Dedifferentiated amniotic fluid mesenchymal stem cell (primary cell): ENCODE measurements at regions not wholly inside any gene's neighbourhood (a gene's known extent, or its start where the extent isn't known, plus 50 kb on each side); places are given as distances from the start of the nearest gene placed in this dataset.
A peak's percentile ranks its signal among the peaks of the same experiment; 100 is the strongest.

Experiments
- DNase-seq: peaks from one replicate; pipeline ENCODE4 v3.0.0-alpha.2; 2016; ENCODE audit errors: extremely low spot score

- peak; percentile 37 for DNase-seq
Observed at GRCh38 chr5:31137676-31138075, 55.8 kb upstream of the CDH6 start.

GRCh38 chr5:31135542-31135941, 57.9 kb upstream of the CDH6 start:
- DNase-seq, result no peak

- peak; percentile 65 for DNase-seq
Observed at GRCh38 chr5:31133488-31133887, 60.0 kb upstream of the CDH6 start.

- no peak for DNase-seq
Observed at GRCh38 chr5:31131381-31131891, 62.0 kb upstream of the CDH6 start.

- no peak for DNase-seq
Observed at GRCh38 chr5:31130676-31131075, 62.8 kb upstream of the CDH6 start.

DNA sequence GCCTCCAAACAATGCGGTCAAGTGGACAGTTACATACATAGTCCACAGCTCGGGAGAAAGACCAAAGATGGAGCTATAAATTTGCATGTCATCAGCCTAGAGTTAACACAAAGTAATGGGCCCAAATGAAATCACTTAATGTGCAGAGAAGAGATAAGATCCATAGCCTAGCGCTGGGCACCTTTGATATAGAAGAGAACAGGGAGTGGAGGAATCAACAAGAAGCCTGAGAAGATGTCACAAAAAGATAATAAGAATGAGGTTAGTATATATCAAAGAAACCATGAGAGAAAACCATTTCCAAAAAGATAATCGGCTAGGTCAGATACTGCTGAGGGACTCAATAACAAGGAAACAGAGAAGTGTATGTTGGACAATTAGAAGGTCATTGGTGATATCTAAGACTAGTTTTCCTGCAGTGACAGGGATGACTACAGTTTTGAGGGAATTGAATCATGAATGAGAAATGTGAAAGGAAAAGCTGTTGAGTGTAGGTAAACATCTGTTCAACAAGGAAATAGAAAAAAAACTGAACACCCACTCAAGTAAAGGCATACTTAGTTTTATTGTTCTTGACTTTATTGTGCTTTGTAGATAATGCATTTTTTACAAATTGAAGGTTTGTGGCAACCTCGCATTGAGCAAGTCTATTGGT, 68.7 kb upstream of the CDH6 start:
- DNase-seq, result no peak

DNA sequence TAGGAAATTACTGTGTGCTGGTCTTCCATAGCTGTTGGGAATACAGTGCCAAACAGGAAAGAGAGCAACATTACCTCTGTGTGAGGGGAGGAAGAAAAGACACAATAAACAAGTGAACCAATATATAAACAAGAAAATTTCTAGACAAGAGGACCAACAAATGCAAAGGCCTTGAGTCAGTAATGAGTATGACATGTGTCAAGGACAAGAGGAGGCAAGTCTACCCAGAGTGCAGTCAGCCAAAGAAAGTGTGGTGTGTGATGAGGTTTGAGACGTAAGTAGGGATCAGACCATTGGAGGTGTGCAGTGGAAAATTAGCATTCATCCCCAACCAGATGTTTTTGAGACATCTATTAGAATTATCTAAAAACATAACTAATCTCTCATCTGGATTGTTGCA, 69.5 kb upstream of the CDH6 start:
- no peak for DNase-seq

DNA sequence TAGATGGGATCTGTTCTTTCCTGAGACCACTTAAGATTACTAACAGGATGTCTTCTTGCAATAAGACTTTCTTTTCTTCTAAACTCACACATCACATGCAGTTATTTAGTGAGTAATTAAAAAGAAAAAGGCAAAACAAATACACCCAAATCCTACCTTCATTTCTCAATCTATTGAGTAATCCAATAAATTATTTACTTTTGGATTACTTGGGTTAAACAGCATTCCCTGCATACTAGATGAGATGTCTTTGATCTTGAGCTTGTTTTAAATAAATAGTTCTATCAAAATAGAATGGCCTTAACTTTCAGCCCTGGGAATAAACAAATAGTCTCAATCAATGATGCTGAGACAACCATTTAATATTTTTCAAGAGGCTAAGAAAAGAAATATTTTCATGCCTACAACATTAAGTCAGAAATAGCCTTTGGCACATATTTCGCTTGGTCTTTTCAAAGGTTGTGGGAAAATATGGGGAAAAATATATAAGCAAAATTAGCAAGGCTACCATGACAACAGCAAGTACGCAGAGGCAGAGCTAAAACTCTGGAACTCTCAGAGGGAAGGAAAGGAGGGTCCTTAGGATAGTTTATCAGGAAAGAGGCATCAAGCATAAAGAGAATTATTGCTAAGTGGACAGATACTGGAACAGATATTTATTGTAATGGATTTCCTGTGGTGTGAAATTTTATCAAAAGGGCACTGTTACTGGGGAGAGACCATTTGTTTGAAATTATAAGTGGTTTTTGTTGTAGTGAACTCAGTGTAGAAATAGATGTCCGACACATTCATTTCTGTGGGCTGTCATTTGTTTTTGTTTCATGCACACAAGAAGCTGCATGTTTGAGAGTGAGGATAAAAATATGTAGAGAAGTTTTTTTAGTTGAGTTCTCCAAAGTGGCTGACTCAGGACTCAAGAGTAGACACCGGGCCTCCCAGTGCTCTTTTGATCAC, 70.2 kb upstream of the CDH6 start:
- DNase-seq, result peak; percentile 62

DNA sequence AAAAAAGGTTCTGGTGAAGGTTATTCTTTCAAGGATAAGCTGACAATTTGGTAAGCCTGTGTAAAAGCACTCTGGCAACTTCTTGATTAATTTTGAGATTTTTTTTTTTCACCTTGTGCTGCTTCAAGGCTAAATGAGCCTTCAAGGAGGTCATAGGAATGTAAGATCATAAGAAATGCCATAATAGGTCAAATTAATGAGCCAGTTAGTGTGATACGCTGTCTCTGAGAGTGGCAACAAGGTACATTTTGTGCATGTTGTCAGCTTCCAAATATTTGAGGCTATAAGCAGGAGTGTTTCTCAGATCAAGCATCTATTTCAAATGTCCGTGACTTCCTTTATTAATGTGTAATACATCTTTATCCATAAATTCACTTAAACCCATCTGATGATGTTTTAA, 72.3 kb upstream of the CDH6 start:
- no peak for DNase-seq

DNA sequence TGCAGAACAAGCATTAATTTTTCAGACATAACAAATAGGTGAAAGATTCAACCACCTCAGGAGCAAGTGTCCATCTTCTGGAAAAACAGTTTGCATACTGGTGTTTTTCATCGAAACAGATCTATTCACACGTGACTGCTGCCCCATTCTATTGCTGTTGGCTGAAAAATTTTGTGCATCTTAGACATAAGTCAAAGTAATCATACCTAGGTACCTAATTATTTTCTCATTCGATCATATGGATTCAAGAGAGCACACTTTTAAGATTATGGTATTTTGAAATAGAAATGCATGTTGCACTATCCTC, 72.9 kb upstream of the CDH6 start:
- no peak for DNase-seq

GRCh38 chr5:31119938-31120641, 73.4 kb upstream of the CDH6 start:
- DNase-seq, result no peak

DNA sequence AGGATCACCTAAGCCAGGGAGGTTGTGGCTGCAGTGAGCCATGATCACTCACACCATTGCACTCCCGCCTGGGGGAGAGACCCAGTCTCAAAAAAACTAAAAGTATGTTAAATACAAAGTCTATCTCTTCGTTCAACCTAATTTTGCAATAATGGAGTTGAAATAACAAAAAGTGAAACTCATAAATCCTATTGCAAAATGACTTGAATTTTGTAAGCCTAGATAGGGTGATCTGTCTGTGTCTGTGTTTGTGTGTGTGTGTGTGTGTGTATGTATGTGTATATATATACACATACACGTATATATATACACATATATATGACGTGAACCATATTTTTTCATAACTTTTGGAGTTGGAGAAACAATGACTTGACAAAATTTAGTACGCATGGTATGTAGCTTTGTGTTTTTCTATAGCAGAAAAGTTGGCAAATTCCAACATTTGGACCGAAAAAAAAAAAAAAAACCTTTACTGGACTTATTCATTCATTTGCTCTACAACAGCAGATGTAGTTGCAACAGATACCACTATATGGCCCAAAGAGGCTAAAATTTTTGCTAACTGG, 76.9 kb upstream of the CDH6 start:
- no peak for DNase-seq

DNA sequence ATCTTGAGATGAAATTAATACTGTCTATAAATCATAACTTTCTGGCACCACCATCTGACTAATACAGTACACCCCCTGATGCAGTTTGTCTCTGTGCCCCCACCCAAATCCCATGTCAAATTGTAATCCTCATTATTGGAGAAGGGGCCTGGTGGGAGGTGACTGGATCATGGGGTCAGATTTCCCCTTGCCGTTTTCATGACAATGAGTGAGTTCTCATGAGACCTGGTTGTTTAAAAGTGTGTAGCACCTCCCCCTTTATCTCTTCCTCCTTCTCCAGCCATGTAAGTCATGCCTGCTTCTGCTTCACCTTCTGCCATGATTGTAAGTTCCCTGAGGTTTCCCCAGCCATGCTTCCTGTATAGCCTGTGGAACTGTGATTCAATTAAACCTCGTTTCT, 78.7 kb upstream of the CDH6 start:
- no peak for DNase-seq

GRCh38 chr5:31113666-31114350, 79.7 kb upstream of the CDH6 start:
- DNase-seq, result no peak

- peak; percentile 57 for DNase-seq
Observed at GRCh38 chr5:31113101-31113500, 80.4 kb upstream of the CDH6 start.

GRCh38 chr5:31107091-31107518, 86.4 kb upstream of the CDH6 start:
- DNase-seq, result peak; percentile 43

DNA sequence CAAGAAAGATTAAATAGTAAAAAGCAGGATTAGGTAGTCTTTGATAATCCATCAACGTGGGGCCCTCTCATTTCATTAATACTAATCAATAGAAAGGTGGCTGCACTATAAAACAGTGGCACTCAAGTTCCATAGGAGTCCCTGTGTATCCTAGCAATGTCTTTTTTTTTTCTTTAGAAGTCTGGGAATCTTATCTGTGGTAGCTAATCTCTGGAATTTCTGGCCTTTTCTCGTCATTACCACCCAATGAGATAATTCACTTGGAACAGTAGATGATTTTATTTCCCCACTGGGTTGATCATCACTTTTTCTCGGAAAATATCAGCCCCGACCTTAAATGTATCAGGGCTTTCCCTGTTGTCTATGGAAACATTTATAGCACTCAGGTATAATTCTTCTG, 86.8 kb upstream of the CDH6 start:
- no peak for DNase-seq

- DNase-seq, result no peak
Observed at GRCh38 chr5:31106278-31106677, 87.2 kb upstream of the CDH6 start.

DNA sequence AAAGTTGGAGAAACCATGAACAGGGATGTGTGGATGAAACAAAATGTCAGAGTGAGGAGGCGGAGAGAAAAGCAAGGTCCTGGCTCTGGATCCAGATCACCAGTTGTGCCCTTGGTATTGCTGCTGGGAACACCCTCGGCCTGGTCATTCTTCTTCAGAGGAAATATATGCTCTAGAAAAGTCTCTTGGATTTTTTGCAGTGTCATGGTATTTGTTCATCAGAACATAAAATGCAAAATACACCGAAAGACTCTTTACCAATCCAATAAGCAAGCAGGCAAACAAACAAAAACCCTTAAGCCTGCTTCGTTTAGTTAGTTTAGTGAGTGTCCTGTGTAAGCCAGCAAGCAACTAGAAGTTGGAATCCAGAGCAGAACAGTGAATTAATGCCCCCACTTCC, 88.7 kb upstream of the CDH6 start:
- no peak for DNase-seq

DNA sequence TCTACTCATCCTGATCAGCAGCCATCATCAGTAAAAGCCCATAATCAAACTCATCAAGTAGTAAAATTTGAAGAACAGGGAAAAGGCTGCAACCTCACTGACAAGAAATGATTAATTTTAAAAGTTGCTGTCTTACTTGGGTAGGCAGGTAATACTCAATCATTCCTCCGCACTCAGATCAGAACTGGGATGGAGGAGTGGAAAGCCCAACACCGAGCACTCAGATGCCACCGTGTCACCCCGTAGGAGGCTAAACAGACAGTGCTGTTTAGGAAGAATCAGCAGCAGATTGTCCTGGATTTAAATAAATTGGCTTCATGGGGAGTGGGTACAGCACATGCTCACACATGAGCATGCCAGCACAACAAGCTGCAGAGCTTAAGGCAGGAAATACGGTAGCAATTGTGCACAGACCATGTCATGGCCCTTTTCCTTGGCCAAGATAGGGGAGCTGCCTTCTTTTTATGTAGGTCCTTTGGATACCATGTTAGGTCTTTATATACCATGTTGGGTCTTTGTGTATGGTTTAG, 92.6 kb upstream of the CDH6 start:
- DNase-seq, result no peak

- DNase-seq, result no peak
Observed at GRCh38 chr5:31100047-31100575, 93.4 kb upstream of the CDH6 start.
